ENCODE measurements at regions not wholly inside any gene's neighbourhood (a gene's known extent, or its start where the extent isn't known, plus 50 kb on each side); places are given as distances from the start of the nearest gene placed in this dataset.

GRCh38 chr5:136527311-136527710, 162.0 kb upstream of the TRPC7 start:
- no peak for TF ChIP-seq CTCF (IDR thresholded peaks at IDR 0.05)
- TF ChIP-seq EZH2phosphoT487 (IDR thresholded peaks at IDR 0.05): no peak
- TF ChIP-seq EZH2 (IDR thresholded peaks at IDR 0.05): no peak

Data from neural progenitor cell (in vitro differentiated cells).